HepG2 (cell line): ENCODE measurements at regions not wholly inside any gene's neighbourhood (a gene's known extent, or its start where the extent isn't known, plus 50 kb on each side); places are given as distances from the start of the nearest gene placed in this dataset.

ENCODE experiments used
- ATAC-seq: fragments of 200-7000 bp; cut with Tn5 transposase; 3 replicates; pipeline ENCODE4 v1.9.1; 2020; ENCODE audit warnings: mild to moderate bottlenecking, moderate library complexity
- BruUV-seq: library from RNA; stranded (reverse); fragments of 400-500 nt; replicated peaks from 2 replicates; lab custom pipeline; 2021; lab: Mats Ljungman, UMichigan
- CTCF ChIA-PET: fragments of 300-600 bp; formaldehyde crosslinking; extraction: SDS; loops from one replicate; lab custom pipeline; 2021; ENCODE audit warnings: low total read pairs, inconsistent platforms, low intra/inter-chr PET ratio; lab: Yijun Ruan, JAX
- POLR2A ChIA-PET: fragments of 350-600 bp; sonication (Branson Sonifier 250); formaldehyde crosslinking; loops from one replicate; lab custom pipeline; 2020; ENCODE audit warnings: antibody characterized with exemption, inconsistent platforms; lab: Yijun Ruan, JAX
- DNase-seq: peaks from one replicate; pipeline ENCODE4 v3.0.0-alpha.2; 2015; ENCODE audit warnings: low spot score
- FAIRE-seq: peaks from 3 replicates; lab custom pipeline; 2011; peaks lifted over from hg19 to GRCh38; lab: Jason Lieb, UNC
- H2AFZ ChIP-seq: one replicate; pipeline ENCODE4 v1.6.1; 2011; ENCODE audit warnings: low read length, inconsistent platforms
- H3K27ac ChIP-seq: fragments of 300-600 bp; 3 replicates; pipeline ENCODE4 v1.8.0; 2011; ENCODE audit warnings: mixed run types, mild to moderate bottlenecking, mixed read lengths, low read length, inconsistent platforms; ENCODE audit not compliant: insufficient read depth; ENCODE audit errors: extremely low read length
- H3K27me3 ChIP-seq, 2 experiments: fragments of 200-600 bp in 1 of 2; 2 replicates in 1 of 2; 3 replicates in 1 of 2; pipeline versions ENCODE4 v1.6.0 to v1.8.0; 2011; ENCODE audit warnings: low read length in 2 of 2, mild to moderate bottlenecking in 2 of 2, moderate library complexity in 2 of 2, inconsistent platforms in 1 of 2; ENCODE audit not compliant: insufficient read depth in 2 of 2, control insufficient read depth in 1 of 2
- H3K36me3 ChIP-seq, 2 experiments: fragments of 200-600 bp in 1 of 2; replicated peaks in 1 of 2; 2 replicates in 1 of 2; 3 replicates in 1 of 2; pipeline versions ENCODE4 v1.5.1 to v1.8.0; 2011; ENCODE audit warnings: low read length in 2 of 2, inconsistent platforms in 1 of 2; ENCODE audit not compliant: insufficient read depth in 2 of 2, control insufficient read depth in 1 of 2
- H3K4me1 ChIP-seq: 2 replicates; pipeline ENCODE4 v1.5.1; 2012; ENCODE audit warnings: low read length, inconsistent platforms; ENCODE audit not compliant: insufficient read depth
- H3K4me2 ChIP-seq: 2 replicates; pipeline ENCODE4 v1.6.0; 2011; ENCODE audit warnings: low read depth, low read length, inconsistent platforms
- H3K4me3 ChIP-seq, 3 experiments: fragments of 200-600 bp in 1 of 3; sonication (generic), shearing (Covaris generic) in 1 of 3; replicated peaks in 1 of 3; 2 replicates each; pipeline ENCODE4 v1.5.1; 2011 to 2016; ENCODE audit warnings: low read length in 3 of 3, inconsistent platforms in 2 of 3, low read depth in 2 of 3, mild to moderate bottlenecking in 2 of 3, control low read depth in 1 of 3, mixed read lengths in 1 of 3; ENCODE audit not compliant: insufficient read depth in 1 of 3
- H3K79me2 ChIP-seq: one replicate; pipeline ENCODE4 v1.6.1; 2011; ENCODE audit warnings: low read length, inconsistent platforms; ENCODE audit not compliant: insufficient read depth
- H3K9ac ChIP-seq: 2 replicates; pipeline ENCODE4 v1.6.0; 2011; ENCODE audit warnings: mild to moderate bottlenecking, low read depth, low read length, inconsistent platforms; ENCODE audit not compliant: insufficient read depth
- H3K9me3 ChIP-seq: 2 replicates; pipeline ENCODE4 v1.5.1; 2012; ENCODE audit warnings: mild to moderate bottlenecking, low read length
- H4K20me1 ChIP-seq: 2 replicates; pipeline ENCODE4 v1.6.0; 2011; ENCODE audit warnings: inconsistent platforms, mild to moderate bottlenecking, low read length, moderate library complexity; ENCODE audit not compliant: insufficient read depth
- ADNP ChIP-seq: sonication (generic); formaldehyde crosslinking; IDR thresholded peaks from 2 replicates; pipeline ENCODE4 v1.4.0; 2020; ENCODE audit warnings: missing genetic modification reagents
- AKAP8 ChIP-seq: sonication (generic); formaldehyde crosslinking; IDR thresholded peaks from 2 replicates; pipeline ENCODE4 v1.5.1; 2020; ENCODE audit warnings: mild to moderate bottlenecking, missing genetic modification reagents
- ETV5 ChIP-seq: IDR thresholded peaks from 2 replicates; pipeline ENCODE4 v1.6.1; 2018; ENCODE audit warnings: missing biosample characterization, missing genetic modification reagents, inconsistent platforms, borderline replicate concordance
- GPN1 ChIP-seq: sonication (generic); formaldehyde crosslinking; IDR thresholded peaks from 2 replicates; pipeline ENCODE4 v1.5.1; 2020; ENCODE audit warnings: missing genetic modification reagents, borderline replicate concordance
- NR0B2 ChIP-seq: sonication (generic); formaldehyde crosslinking; IDR thresholded peaks from 2 replicates; pipeline ENCODE4 v1.4.0; 2020; ENCODE audit warnings: mild to moderate bottlenecking, missing genetic modification reagents
- PHF5A ChIP-seq: IDR thresholded peaks from one replicate; pipeline ENCODE4 v1.6.1; 2018; ENCODE audit warnings: low read depth, missing genetic modification reagents; ENCODE audit not compliant: unreplicated experiment
- PPARG ChIP-seq: conservative IDR thresholded peaks from 2 replicates; pipeline ENCODE4 v1.6.1; 2016; ENCODE audit warnings: missing biosample characterization, missing genetic modification reagents
- RARG ChIP-seq: sonication (generic); formaldehyde crosslinking; IDR thresholded peaks from 2 replicates; pipeline ENCODE4 v1.4.0; 2020; ENCODE audit warnings: low read depth, mild to moderate bottlenecking, missing genetic modification reagents
- SP1 ChIP-seq, 2 experiments: fragments of 450-650 bp in 1 of 2; sonication (generic) in 1 of 2; formaldehyde crosslinking in 1 of 2; IDR thresholded peaks; 2 replicates each; pipeline versions ENCODE4 v1.4.0 to v1.6.1; 2016 to 2020; ENCODE audit warnings: missing genetic modification reagents in 1 of 2
- ZC3H13 ChIP-seq: sonication (generic); formaldehyde crosslinking; IDR thresholded peaks from 2 replicates; pipeline ENCODE4 v1.8.1; 2023; ENCODE audit warnings: mild to moderate bottlenecking, missing genetic modification reagents, moderate library complexity
- ZFP82 ChIP-seq: sonication (generic); formaldehyde crosslinking; IDR thresholded peaks from 2 replicates; pipeline ENCODE4 v1.5.1; 2020; ENCODE audit warnings: mild to moderate bottlenecking, missing genetic modification reagents, borderline replicate concordance
- ZFY ChIP-seq: sonication (generic); formaldehyde crosslinking; IDR thresholded peaks from 2 replicates; pipeline ENCODE4 v1.4.0; 2020; ENCODE audit warnings: missing genetic modification reagents
- ZKSCAN5 ChIP-seq: sonication (generic); formaldehyde crosslinking; IDR thresholded peaks from 2 replicates; pipeline ENCODE4 v1.5.1; 2020; ENCODE audit warnings: mild to moderate bottlenecking, missing genetic modification reagents
- ZMYM2 ChIP-seq: sonication (generic); formaldehyde crosslinking; IDR thresholded peaks from 2 replicates; pipeline ENCODE4 v1.8.0; 2022; ENCODE audit warnings: mild to moderate bottlenecking, missing genetic modification reagents
- ZNF280B ChIP-seq: sonication (generic); formaldehyde crosslinking; IDR thresholded peaks from 2 replicates; pipeline ENCODE4 v1.5.0; 2020; ENCODE audit warnings: missing genetic modification reagents, mild to moderate bottlenecking, borderline replicate concordance
- ZNF562 ChIP-seq: sonication (generic); formaldehyde crosslinking; IDR thresholded peaks from 2 replicates; pipeline ENCODE4 v1.8.0; 2022; ENCODE audit warnings: missing genetic modification reagents, borderline replicate concordance
- ZNF567 ChIP-seq: sonication (generic); formaldehyde crosslinking; IDR thresholded peaks from 2 replicates; pipeline ENCODE4 v1.8.1; 2023; ENCODE audit warnings: mild to moderate bottlenecking, missing genetic modification reagents, borderline replicate concordance
- ZNF605 ChIP-seq: sonication (generic); formaldehyde crosslinking; IDR thresholded peaks from 2 replicates; pipeline ENCODE4 v1.8.0; 2022; ENCODE audit warnings: mild to moderate bottlenecking, missing genetic modification reagents
- WGBS: methylation state at CpG from one replicate; pipeline ENCODE4 v1.1.6; 2017; ENCODE audit warnings: low lambda C conversion rate; 5-methylcytosine and 5-hydroxymethylcytosine counted together
- in situ Hi-C: cut with HindIII; loops from 2 replicates; pipeline ENCODE4 v1.10.0; 2017; ENCODE audit warnings: low pct_unique_long_range_greater_than_20kb; ENCODE audit not compliant: extremely low pct_ligation_motif_present
- intact Hi-C: fragments of 100-400 bp; cut with micrococcal nuclease; formaldehyde crosslinking; loops from one replicate; pipeline ENCODE4 v1.10.0; 2022; ENCODE audit not compliant: unreplicated experiment
- TF ChIP-seq, protein P1 (sequence below): sonication (generic); formaldehyde crosslinking; IDR thresholded peaks from 2 replicates; pipeline ENCODE4 v1.5.0; 2020; ENCODE audit warnings: missing genetic modification reagents
- TF ChIP-seq, protein P2 (sequence below): sonication (generic); formaldehyde crosslinking; IDR thresholded peaks from 2 replicates; pipeline ENCODE4 v1.8.1; 2023; ENCODE audit warnings: mild to moderate bottlenecking, moderate library complexity, missing genetic modification reagents
- TF ChIP-seq, protein P3 (sequence below): sonication (generic); formaldehyde crosslinking; conservative IDR thresholded peaks from 2 replicates; pipeline ENCODE4 v1.4.0; 2020; ENCODE audit warnings: missing genetic modification reagents

- TF ChIP-seq, protein P1, sequence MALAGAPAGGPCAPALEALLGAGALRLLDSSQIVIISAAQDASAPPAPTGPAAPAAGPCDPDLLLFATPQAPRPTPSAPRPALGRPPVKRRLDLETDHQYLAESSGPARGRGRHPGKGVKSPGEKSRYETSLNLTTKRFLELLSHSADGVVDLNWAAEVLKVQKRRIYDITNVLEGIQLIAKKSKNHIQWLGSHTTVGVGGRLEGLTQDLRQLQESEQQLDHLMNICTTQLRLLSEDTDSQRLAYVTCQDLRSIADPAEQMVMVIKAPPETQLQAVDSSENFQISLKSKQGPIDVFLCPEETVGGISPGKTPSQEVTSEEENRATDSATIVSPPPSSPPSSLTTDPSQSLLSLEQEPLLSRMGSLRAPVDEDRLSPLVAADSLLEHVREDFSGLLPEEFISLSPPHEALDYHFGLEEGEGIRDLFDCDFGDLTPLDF (CRISPR knock-in tag), result no peak
- TF ChIP-seq GPN1 (no peak), PHF5A (CRISPR knock-in tag) (no peak), ZNF605 (CRISPR knock-in tag) (no peak)
Measured at GRCh38 chr18:46424898-46425297, 232.1 kb downstream of the LOXHD1 start (continued).

DNA sequence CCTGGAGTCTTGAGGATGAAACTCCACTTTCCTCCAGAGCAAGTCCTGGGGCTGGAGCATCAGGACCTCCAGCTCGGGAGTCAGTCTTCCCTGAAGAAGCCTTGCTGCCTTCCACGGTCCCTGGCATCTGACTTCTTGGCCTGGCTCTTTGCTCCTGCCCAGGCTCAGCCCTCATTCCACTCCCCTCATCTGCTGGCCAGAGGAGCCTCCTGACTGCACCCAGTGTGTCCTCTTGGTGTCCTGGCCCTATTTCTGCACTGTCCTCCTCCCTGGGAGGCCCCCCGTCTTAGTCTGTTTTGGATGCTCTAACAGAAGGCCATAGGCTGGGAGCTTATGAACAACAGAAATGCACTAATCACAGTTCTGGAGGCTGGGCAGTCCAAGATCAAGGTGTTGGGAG is 231.5 kb downstream of the LOXHD1 start:
- peaks cover 0 to 28% of the 10 kb centered on the region in 2 experiments for H3K27me3 ChIP-seq
- no peaks in the 10 kb centered on the region for H4K20me1 ChIP-seq
- H3K36me3 ChIP-seq, result no peaks in the 10 kb centered on the region
- POLR2A ChIA-PET, result no interaction called here
- no peaks in the 10 kb centered on the region for H3K79me2 ChIP-seq
- FAIRE-seq (no peak), DNase-seq (no peak), ATAC-seq (no peak)
- H3K4me1 ChIP-seq, result no peaks in the 10 kb centered on the region
- H3K9ac ChIP-seq, result no peak overlapping the region
- BruUV-seq, result no TSS peak
- WGBS, result 0% methylated on average over 3 of the region's 3 CpGs
- H2AFZ ChIP-seq, result no peak overlapping the region
- H3K9me3 ChIP-seq, result no peaks in the 10 kb centered on the region
- no peak overlapping the region for H3K4me2 ChIP-seq
- H3K4me3 ChIP-seq, result no peak overlapping the region
- intact Hi-C loops (no loop called here), in situ Hi-C loops (no loop called here)
- H3K27ac ChIP-seq, result no peak overlapping the region
- CTCF ChIA-PET, result no interaction called here
- no peak for TF ChIP-seq ZNF562 (CRISPR knock-in tag)
- no peak for TF ChIP-seq ZFY
- TF ChIP-seq RARG (CRISPR knock-in tag), result no peak
- TF ChIP-seq AKAP8 (CRISPR knock-in tag), result no peak
- TF ChIP-seq ZFP82 (CRISPR knock-in tag), result no peak
- TF ChIP-seq ETV5 (CRISPR knock-in tag), result no peak
- no peak for TF ChIP-seq ZMYM2 (CRISPR knock-in tag)
- no peak for TF ChIP-seq NR0B2 (CRISPR knock-in tag)
- TF ChIP-seq, protein P2, sequence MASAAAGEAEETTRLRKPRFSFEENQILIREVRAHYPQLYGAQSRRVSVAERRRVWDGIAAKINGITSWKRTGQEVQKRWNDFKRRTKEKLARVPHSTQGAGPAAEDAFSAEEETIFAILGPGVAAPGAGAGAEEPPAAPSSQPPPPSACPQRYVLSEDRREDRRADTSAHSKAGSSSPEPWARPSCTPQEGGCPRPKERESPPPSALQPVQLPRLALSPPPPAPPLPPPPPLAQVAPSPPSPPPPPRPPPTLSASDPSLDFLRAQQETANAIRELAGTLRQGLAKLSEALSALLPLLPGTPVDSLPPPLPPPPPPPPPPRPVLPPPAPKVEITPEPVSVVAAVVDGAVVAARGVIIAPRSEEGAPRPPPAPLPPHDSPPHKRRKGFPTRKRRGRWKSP (CRISPR knock-in tag), result no peak
- no peak for TF ChIP-seq ZNF567 (CRISPR knock-in tag)
- TF ChIP-seq SP1 (IDR thresholded peaks at IDR 0.05), result no peak
- no peak for TF ChIP-seq SP1 (CRISPR knock-in tag; IDR thresholded peaks at IDR 0.05)
- no peak for TF ChIP-seq ZNF280B (CRISPR knock-in tag)
- no peak for TF ChIP-seq ZC3H13
- TF ChIP-seq, protein P3, sequence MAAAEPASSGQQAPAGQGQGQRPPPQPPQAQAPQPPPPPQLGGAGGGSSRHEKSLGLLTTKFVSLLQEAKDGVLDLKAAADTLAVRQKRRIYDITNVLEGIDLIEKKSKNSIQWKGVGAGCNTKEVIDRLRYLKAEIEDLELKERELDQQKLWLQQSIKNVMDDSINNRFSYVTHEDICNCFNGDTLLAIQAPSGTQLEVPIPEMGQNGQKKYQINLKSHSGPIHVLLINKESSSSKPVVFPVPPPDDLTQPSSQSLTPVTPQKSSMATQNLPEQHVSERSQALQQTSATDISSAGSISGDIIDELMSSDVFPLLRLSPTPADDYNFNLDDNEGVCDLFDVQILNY, result no peak
- no peak for TF ChIP-seq ADNP (CRISPR knock-in tag)
- TF ChIP-seq PPARG (CRISPR knock-in tag), result no peak
- no peak for TF ChIP-seq ZKSCAN5 (CRISPR knock-in tag)
